ENCODE measurements at regions not wholly inside any gene's neighbourhood (a gene's known extent, or its start where the extent isn't known, plus 50 kb on each side); places are given as distances from the start of the nearest gene placed in this dataset.

DNA sequence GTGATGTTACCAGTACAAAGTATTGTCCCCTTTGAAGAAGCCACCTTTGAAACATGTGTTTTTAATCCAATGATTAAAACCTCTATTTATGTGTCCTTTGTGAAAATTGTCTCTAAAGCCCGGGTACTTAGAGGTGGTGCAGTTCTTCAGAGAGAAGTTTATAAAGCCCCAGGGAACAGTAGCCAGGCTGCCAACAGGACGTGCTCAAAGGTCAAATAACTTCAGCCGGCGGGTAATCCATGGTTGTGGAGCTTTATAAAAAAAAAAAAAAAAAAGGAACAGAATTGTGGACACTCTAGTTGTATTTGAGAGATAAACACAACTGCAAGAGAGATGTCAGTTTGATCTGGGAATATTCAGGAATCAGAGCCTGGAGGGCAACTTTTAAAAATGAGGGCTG lies 57.9 kb upstream of the CTNND2 start:
- TF ChIP-seq CTCF (conservative IDR thresholded peaks at IDR 0.05; ENCODE audit: low read depth in 2 of 2) = no peak
- TF ChIP-seq POLR2AphosphoS5 (IDR thresholded peaks at IDR 0.05; ENCODE audit: low read depth) = no peak
- no peak for TF ChIP-seq EZH2phosphoT487 (IDR thresholded peaks at IDR 0.05; ENCODE audit: unreplicated experiment)
- no peak for TF ChIP-seq STAT1 (IDR thresholded peaks at IDR 0.05; ENCODE audit: unreplicated experiment)
- TF ChIP-seq EZH2 (IDR thresholded peaks at IDR 0.05; ENCODE audit: low read depth, unreplicated experiment) = no peak
- TF ChIP-seq REST (IDR thresholded peaks at IDR 0.05; ENCODE audit: unreplicated experiment) = no peak
- TF ChIP-seq CREB1 (CRISPR knock-in tag; IDR thresholded peaks at IDR 0.05; ENCODE audit: low read depth) = no peak
- no peak for TF ChIP-seq JUNB (IDR thresholded peaks at IDR 0.05; ENCODE audit: unreplicated experiment)
- TF ChIP-seq, protein P1, sequence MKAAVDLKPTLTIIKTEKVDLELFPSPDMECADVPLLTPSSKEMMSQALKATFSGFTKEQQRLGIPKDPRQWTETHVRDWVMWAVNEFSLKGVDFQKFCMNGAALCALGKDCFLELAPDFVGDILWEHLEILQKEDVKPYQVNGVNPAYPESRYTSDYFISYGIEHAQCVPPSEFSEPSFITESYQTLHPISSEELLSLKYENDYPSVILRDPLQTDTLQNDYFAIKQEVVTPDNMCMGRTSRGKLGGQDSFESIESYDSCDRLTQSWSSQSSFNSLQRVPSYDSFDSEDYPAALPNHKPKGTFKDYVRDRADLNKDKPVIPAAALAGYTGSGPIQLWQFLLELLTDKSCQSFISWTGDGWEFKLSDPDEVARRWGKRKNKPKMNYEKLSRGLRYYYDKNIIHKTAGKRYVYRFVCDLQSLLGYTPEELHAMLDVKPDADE (IDR thresholded peaks at IDR 0.05) = no peak
- no peak for TF ChIP-seq ZNF114 (CRISPR knock-in tag; IDR thresholded peaks at IDR 0.05)
- no peak for TF ChIP-seq ZNF331 (CRISPR knock-in tag; IDR thresholded peaks at IDR 0.05; ENCODE audit: low read depth)

All from GM23338 (cell line).